ENCODE measurements at regions not wholly inside any gene's neighbourhood (a gene's known extent, or its start where the extent isn't known, plus 50 kb on each side); places are given as distances from the start of the nearest gene placed in this dataset.

GRCh38 chr13:65504213-65504612 lies 1725.9 kb downstream of the PCDH9 start:
- no peak for TF ChIP-seq CTCF (IDR thresholded peaks at IDR 0.05)
- no peak for TF ChIP-seq POLR2A (IDR thresholded peaks at IDR 0.05)
- no peak for TF ChIP-seq EP300 (IDR thresholded peaks at IDR 0.05)

Measured in ovary (tissue), 3 donors.